Fibroblast of skin of right quadriceps (primary cell): ENCODE measurements at regions not wholly inside any gene's neighbourhood (a gene's known extent, or its start where the extent isn't known, plus 50 kb on each side); places are given as distances from the start of the nearest gene placed in this dataset.
"Not testable (repeated sequence)": the region's sequence is repeated elsewhere in the genome, so short reads cannot be mapped to it uniquely, and the experiment has no call there.

ENCODE experiments used
- DNase-seq: peaks from one replicate; pipeline ENCODE4 v3.0.0-alpha.2; 2013

- DNase-seq = no peak
These were observed 1545.4 kb upstream of the PCDH10 start for GRCh38 chr4:131603705-131604104.

- no peak for DNase-seq
These were observed 1540.1 kb upstream of the PCDH10 start for GRCh38 chr4:131609039-131609438.

GRCh38 chr4:131610517-131610916 lies 1538.6 kb upstream of the PCDH10 start:
- peak; percentile 83 for DNase-seq

- DNase-seq = no peak
These were observed 1535.8 kb upstream of the PCDH10 start for GRCh38 chr4:131613086-131613823.

- no peak for DNase-seq
These were observed 1535.3 kb upstream of the PCDH10 start for GRCh38 chr4:131613824-131614216.

DNA sequence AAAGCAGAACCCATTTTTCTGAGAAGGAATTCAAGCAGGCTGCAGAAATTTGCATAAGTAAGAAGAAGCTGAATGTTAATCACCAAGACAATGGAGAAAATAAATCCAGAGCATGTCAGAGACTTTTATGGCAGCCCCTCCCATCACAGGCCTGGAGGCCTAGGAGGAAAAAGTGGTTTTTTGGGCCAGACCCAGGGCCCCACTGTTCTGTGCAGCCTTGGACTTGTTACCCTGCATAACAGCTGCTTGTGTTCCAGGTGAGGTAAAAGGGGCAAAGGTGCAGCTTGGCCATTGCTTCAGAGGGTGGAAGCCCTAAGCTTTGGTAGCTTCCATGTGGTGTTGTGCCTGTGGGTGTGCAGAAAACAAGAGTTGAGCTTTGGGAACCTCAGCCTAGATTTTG lies 1516.2 kb upstream of the PCDH10 start:
- no peak for DNase-seq

DNA sequence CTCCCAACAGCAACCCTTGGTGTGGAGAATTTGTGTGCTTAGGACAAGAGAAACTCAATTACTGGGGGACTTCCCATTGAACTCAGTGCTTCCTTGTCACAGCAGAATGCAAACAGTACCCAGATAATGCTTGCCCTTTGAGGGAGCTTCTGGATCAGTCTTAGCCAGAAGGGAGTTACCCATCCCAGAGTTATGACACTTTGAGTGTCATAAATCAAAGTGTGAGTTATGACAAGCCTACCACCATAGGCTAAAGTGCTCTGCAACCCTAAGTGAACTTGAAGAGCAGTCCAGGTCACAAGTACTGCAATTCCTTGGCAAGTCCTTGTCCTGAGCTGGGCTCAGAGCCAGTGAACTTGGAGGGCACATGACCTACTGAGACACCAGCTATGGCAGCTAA lies 1513.9 kb upstream of the PCDH10 start:
- no peak for DNase-seq

- no peak for DNase-seq
These were observed 1510.3 kb upstream of the PCDH10 start for GRCh38 chr4:131638781-131639180.

DNA sequence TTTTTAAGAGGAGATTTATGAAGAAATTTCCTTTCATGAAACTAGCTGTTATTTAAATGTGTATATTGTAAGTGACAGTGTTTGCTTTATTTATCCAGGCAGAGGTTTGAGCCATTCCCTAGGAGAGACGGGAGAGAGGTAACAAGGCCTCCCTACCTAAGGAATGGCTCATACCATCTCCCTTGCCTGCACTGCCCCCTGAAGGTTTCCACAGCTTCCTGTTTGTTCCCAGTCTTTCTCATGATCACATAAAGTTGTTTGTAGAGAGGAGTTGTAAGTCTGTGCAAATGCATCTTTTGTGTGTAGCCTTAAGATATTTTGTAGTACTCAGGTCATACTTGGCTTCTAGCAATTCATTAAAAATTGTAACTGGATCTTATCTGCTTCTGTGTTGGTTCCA lies 1504.5 kb upstream of the PCDH10 start:
- DNase-seq = peak; percentile 12

DNA sequence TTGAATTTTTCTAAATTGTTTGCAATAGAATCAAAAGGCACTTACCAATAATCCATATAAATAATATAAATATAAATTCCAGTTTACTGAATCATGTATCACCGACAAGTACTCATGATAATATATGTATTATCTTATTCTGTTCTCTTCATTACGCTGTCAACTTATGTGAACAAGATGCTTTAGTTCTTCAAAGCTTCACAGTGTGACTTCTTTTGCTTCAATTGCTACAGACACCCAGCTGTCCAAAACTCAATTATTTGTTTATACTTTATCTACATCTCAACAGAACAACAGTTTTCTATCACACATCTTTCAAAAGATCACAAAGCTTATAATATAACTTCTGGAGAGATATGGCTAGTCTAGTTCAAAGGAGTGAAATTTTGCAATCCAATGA lies 1499.9 kb upstream of the PCDH10 start:
- DNase-seq = no peak

- DNase-seq = no peak
These were observed 1498.1 kb upstream of the PCDH10 start for GRCh38 chr4:131650951-131651350.

DNA sequence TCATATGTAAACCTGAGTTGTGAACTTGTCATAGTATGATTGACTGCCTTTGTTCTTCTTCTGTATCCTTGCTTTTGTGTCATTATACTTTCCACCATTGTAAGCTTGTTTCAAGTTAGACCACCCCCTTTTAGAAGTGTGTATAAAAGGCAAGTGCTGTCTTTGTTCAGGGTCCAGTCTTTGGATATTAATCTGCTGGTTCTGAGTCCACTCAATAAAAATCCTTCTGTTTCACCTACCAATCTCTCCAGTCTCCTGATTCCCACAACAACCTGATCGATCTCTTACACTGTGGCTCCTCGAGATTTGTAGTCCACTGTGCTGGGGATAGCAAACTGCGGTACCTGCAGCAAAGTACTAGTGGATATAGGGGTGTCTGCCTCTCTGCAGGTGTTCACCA lies 1465.8 kb upstream of the PCDH10 start:
- not testable (repeated sequence) for DNase-seq

- no peak for DNase-seq
These were observed 1427.2 kb upstream of the PCDH10 start for GRCh38 chr4:131721883-131722282.

- not testable (repeated sequence) for DNase-seq
These were observed 1426.0 kb upstream of the PCDH10 start for GRCh38 chr4:131723069-131723468.

DNA sequence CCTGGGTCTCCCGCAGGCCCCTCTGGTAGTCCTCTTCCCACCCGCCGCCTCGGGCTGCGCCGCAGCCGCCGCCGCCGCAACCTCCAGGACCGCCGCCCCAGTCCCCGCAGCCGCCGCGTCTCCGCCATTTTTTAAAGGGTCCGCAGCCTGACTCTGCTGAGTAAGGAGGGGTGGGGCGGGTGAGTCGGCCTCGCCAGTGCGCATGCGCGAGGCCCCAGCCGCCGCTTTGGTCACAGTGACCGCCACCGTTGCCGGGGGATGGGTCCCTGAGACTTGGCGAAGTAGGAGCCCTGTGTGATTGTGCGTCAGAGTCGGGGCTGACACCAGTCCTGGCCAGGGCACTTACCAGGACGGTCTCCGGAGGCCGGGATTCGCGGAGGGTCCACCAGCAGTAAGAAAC lies 1424.2 kb upstream of the PCDH10 start:
- peak; percentile 31 for DNase-seq

GRCh38 chr4:131725521-131725920 lies 1423.6 kb upstream of the PCDH10 start:
- DNase-seq = not testable (repeated sequence)

DNA sequence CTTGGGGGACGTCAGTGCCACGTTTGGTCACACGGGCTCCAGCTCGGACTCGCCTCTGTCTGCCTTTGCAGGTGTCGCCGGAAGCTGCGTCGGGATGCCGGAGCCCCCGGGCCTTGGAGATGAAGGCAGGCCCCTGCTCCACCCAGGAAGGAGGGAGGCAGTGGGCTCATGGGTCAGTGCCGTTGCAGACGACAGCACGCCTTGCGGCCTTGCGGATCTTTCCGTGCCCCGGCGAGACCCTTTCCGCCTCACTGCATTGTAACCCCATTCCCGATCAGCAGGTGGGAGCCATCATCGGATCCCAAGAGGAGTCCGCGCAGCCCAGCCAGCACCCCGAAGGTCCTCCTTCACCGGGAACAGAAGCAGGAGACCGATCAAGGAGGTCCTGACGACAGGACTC lies 1422.2 kb upstream of the PCDH10 start:
- not testable (repeated sequence) for DNase-seq

DNA sequence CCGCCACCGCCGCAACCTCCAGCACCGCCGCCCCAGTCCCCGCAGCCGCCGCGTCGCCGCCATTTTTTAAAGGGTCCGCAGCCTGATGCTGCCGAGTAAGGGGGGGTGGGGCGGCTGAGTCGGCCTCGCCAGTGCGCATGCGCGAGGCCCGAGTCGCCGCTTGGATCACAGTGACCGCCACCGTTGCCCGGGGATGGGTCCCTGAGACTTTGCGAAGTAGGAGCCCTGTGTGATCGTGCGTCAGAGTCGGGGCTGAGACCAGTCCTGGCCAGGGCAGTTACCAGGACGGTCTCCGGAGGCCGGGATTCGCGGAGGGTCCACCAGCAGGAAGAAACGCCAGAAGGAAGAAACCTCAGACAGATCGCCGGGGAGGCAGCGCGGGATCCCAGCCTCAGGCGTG lies 1421.7 kb upstream of the PCDH10 start:
- not testable (repeated sequence) for DNase-seq

DNA sequence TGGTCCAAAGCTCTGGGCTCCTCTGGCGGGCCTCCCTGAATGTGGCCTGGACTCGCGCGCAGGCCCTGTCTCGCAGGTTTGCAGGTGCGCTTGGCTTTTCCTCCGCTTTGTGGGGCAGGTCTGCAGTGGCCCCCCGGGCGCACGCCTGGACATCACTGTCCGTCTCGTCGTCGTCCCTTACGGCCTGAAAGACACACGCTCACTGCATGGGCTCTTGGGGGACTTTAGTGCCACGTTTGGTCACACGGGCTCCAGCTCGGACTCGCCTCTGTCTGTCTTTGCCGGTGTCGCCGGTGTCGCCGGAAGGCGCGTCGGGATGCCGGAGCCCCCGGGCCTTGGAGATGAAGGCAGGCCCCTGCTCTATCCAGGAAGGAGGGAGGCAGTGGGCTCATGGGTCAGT lies 1419.9 kb upstream of the PCDH10 start:
- DNase-seq = not testable (repeated sequence)

DNA sequence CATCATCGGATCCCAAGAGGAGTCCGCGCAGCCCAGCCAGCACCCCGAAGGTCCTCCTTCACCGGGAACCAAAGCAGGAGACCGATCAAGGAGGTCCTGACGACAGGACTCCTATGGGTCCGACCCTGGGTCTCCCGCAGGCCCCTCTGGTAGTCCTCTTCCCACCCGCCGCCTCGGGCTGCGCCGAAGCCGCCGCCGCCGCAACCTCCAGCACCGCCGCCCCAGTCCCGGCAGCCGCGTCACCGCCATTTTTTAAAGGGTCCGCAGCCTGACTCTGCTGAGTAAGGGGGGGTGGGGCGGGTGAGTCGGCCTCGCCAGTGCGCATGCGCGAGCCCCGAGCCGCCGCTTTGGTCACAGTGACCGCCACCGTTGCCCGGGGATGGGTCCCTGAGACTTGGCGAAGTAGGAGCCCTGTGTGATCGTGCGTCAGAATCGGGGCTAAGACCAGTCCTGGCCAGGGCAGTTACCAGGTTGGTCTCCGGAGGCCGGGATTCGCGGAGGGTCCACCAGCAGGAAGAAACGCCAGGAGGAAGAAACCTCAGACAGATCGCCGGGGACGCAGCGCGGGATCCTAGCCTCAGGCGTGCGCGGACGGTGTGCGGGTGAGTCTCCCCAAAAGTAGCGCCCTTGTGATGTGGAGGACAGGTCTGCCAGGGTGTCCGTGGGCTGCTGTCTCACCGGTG lies 1419.2 kb upstream of the PCDH10 start:
- DNase-seq = not testable (repeated sequence)

DNA sequence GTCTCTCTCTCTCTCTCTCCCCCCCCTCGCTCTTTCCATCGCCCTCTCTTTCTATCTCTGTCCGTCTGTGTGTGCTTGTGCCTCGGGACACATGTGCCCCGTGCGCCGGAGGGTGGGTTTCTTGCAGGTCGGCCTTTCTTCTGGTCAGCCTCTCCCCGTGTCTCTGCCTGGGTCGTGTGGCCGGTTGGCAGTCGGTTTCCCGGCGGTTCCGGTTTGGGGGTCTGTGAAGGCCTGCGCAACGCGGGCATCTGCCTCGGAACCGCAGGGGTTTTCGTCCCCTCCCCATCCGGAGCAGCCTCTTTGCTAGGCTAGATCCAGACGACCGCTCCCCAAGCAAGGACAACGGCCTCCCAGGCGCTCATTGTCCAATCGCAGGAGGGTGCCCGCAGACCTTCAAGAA lies 1418.5 kb upstream of the PCDH10 start:
- DNase-seq = not testable (repeated sequence)

DNA sequence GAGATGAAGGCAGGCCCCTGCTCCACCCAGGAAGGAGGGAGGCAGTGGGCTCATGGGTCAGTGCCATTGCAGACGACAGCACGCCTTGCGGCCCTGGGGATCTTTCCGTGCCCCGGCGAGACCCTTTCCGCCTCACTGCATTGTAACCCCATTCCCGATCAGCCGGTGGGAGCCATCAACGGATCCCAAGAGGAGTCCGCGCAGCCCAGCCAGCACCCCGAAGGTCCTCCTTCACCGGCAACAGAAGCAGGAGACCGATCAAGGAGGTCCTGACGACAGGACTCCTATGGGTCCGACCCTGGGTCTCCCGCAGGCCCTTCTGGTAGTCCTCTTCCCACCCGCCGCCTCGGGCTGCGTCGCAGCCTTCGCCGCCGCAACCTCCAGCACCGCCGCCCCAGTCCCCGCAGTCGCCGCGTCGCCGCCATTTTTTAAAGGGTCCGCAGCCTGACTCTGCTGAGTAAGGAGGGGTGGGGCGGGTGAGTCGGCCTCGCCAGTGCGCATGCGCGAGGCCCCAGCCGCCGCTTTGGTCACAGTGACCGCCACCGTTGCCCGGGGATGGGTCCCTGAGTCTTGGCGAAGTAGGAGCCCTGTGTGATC lies 1417.0 kb upstream of the PCDH10 start:
- DNase-seq = not testable (repeated sequence)

DNA sequence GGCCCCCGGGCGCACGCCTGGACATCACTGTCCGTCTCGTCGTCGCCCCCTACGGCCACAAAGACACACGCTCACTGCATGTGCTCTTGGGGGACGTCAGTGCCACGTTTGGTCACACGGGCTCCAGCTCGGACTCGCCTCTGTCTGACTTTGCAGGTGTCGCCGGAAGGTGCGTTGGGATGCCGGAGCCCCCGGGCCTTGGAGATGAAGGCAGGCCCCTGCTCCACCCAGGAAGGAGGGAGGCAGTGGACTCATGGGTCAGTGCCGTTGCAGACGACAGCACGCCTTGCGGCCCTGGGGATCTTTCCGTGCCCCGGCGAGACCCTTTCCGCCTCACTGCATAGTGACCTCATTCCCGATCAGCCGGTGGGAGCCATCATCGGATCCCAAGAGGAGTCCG lies 1414.8 kb upstream of the PCDH10 start:
- not testable (repeated sequence) for DNase-seq

- DNase-seq = not testable (repeated sequence)
These were observed 1414.2 kb upstream of the PCDH10 start for GRCh38 chr4:131734851-131735385.
